HepG2 (cell line): ENCODE measurements at regions not wholly inside any gene's neighbourhood (a gene's known extent, or its start where the extent isn't known, plus 50 kb on each side); places are given as distances from the start of the nearest gene placed in this dataset.
A peak's percentile ranks its signal among the peaks of the same experiment; 100 is the strongest.

Experiments used
- ATAC-seq: fragments of 200-7000 bp; cut with Tn5 transposase; 3 replicates; pipeline ENCODE4 v1.9.1; 2020; ENCODE audit warnings: mild to moderate bottlenecking, moderate library complexity
- BruUV-seq: library from RNA; stranded (reverse); fragments of 400-500 nt; replicated peaks from 2 replicates; lab custom pipeline; 2021; lab: Mats Ljungman, UMichigan
- CTCF ChIA-PET: fragments of 300-600 bp; formaldehyde crosslinking; extraction: SDS; loops from one replicate; lab custom pipeline; 2021; ENCODE audit warnings: low total read pairs, inconsistent platforms, low intra/inter-chr PET ratio; lab: Yijun Ruan, JAX
- POLR2A ChIA-PET: fragments of 350-600 bp; sonication (Branson Sonifier 250); formaldehyde crosslinking; loops from one replicate; lab custom pipeline; 2020; ENCODE audit warnings: antibody characterized with exemption, inconsistent platforms; lab: Yijun Ruan, JAX
- DNase-seq: peaks from one replicate; pipeline ENCODE4 v3.0.0-alpha.2; 2015; ENCODE audit warnings: low spot score
- FAIRE-seq: peaks from 3 replicates; lab custom pipeline; 2011; peaks lifted over from hg19 to GRCh38; lab: Jason Lieb, UNC
- H2AFZ ChIP-seq: one replicate; pipeline ENCODE4 v1.6.1; 2011; ENCODE audit warnings: low read length, inconsistent platforms
- H3K27ac ChIP-seq: fragments of 300-600 bp; 3 replicates; pipeline ENCODE4 v1.8.0; 2011; ENCODE audit warnings: mixed run types, mild to moderate bottlenecking, mixed read lengths, low read length, inconsistent platforms; ENCODE audit not compliant: insufficient read depth; ENCODE audit errors: extremely low read length
- H3K27me3 ChIP-seq, 2 experiments: fragments of 200-600 bp in 1 of 2; 2 replicates in 1 of 2; 3 replicates in 1 of 2; pipeline versions ENCODE4 v1.6.0 to v1.8.0; 2011; ENCODE audit warnings: low read length in 2 of 2, mild to moderate bottlenecking in 2 of 2, moderate library complexity in 2 of 2, inconsistent platforms in 1 of 2; ENCODE audit not compliant: insufficient read depth in 2 of 2, control insufficient read depth in 1 of 2
- H3K36me3 ChIP-seq, 2 experiments: fragments of 200-600 bp in 1 of 2; replicated peaks in 1 of 2; 2 replicates in 1 of 2; 3 replicates in 1 of 2; pipeline versions ENCODE4 v1.5.1 to v1.8.0; 2011; ENCODE audit warnings: low read length in 2 of 2, inconsistent platforms in 1 of 2; ENCODE audit not compliant: insufficient read depth in 2 of 2, control insufficient read depth in 1 of 2
- H3K4me1 ChIP-seq: 2 replicates; pipeline ENCODE4 v1.5.1; 2012; ENCODE audit warnings: low read length, inconsistent platforms; ENCODE audit not compliant: insufficient read depth
- H3K4me2 ChIP-seq: 2 replicates; pipeline ENCODE4 v1.6.0; 2011; ENCODE audit warnings: low read depth, low read length, inconsistent platforms
- H3K4me3 ChIP-seq, 3 experiments: fragments of 200-600 bp in 1 of 3; sonication (generic), shearing (Covaris generic) in 1 of 3; replicated peaks in 1 of 3; 2 replicates each; pipeline ENCODE4 v1.5.1; 2011 to 2016; ENCODE audit warnings: low read length in 3 of 3, inconsistent platforms in 2 of 3, low read depth in 2 of 3, mild to moderate bottlenecking in 2 of 3, control low read depth in 1 of 3, mixed read lengths in 1 of 3; ENCODE audit not compliant: insufficient read depth in 1 of 3
- H3K79me2 ChIP-seq: one replicate; pipeline ENCODE4 v1.6.1; 2011; ENCODE audit warnings: low read length, inconsistent platforms; ENCODE audit not compliant: insufficient read depth
- H3K9ac ChIP-seq: 2 replicates; pipeline ENCODE4 v1.6.0; 2011; ENCODE audit warnings: mild to moderate bottlenecking, low read depth, low read length, inconsistent platforms; ENCODE audit not compliant: insufficient read depth
- H3K9me3 ChIP-seq: 2 replicates; pipeline ENCODE4 v1.5.1; 2012; ENCODE audit warnings: mild to moderate bottlenecking, low read length
- H4K20me1 ChIP-seq: 2 replicates; pipeline ENCODE4 v1.6.0; 2011; ENCODE audit warnings: inconsistent platforms, mild to moderate bottlenecking, low read length, moderate library complexity; ENCODE audit not compliant: insufficient read depth
- EEA1 ChIP-seq: sonication (generic); formaldehyde crosslinking; IDR thresholded peaks from 2 replicates; pipeline ENCODE4 v1.5.1; 2020; ENCODE audit warnings: mild to moderate bottlenecking, missing genetic modification reagents, borderline replicate concordance
- MAFF ChIP-seq: IDR thresholded peaks from 2 replicates; pipeline ENCODE4 v1.6.1; 2011; ENCODE audit warnings: low read depth, low read length, improper control_type of control experiment
- MAFK ChIP-seq, 2 experiments: IDR thresholded peaks in 1 of 2; conservative IDR thresholded peaks in 1 of 2; 2 replicates each; pipeline ENCODE4 v1.6.1; 2011; ENCODE audit warnings: improper control_type of control experiment in 2 of 2, low read length in 2 of 2
- MTF1 ChIP-seq: sonication (generic); formaldehyde crosslinking; IDR thresholded peaks from 2 replicates; pipeline ENCODE4 v1.5.0; 2020; ENCODE audit warnings: missing genetic modification reagents
- MZF1 ChIP-seq: sonication (generic); formaldehyde crosslinking; IDR thresholded peaks from 2 replicates; pipeline ENCODE4 v1.8.1; 2023; ENCODE audit warnings: mild to moderate bottlenecking, missing genetic modification reagents, borderline replicate concordance
- XRCC5 ChIP-seq: fragments of 200-400 bp; formaldehyde crosslinking; optimal IDR thresholded peaks from 2 replicates; pipeline ENCODE3; 2017; ENCODE audit warnings: mild to moderate bottlenecking, low read length
- ZNF20 ChIP-seq: sonication (generic); formaldehyde crosslinking; IDR thresholded peaks from 2 replicates; pipeline ENCODE4 v1.4.0; 2020; ENCODE audit warnings: mild to moderate bottlenecking, moderate library complexity, missing genetic modification reagents
- ZNF431 ChIP-seq: sonication (generic); formaldehyde crosslinking; IDR thresholded peaks from 2 replicates; pipeline ENCODE4 v1.9.0; 2022; ENCODE audit warnings: missing genetic modification reagents, low read depth, mild to moderate bottlenecking, borderline replicate concordance
- in situ Hi-C: cut with HindIII; loops from 2 replicates; pipeline ENCODE4 v1.10.0; 2017; ENCODE audit warnings: low pct_unique_long_range_greater_than_20kb; ENCODE audit not compliant: extremely low pct_ligation_motif_present
- intact Hi-C: fragments of 100-400 bp; cut with micrococcal nuclease; formaldehyde crosslinking; loops from one replicate; pipeline ENCODE4 v1.10.0; 2022; ENCODE audit not compliant: unreplicated experiment
- TF ChIP-seq, protein P1 (sequence below): sonication (generic); formaldehyde crosslinking; IDR thresholded peaks from 2 replicates; pipeline ENCODE4 v1.4.0; 2020; ENCODE audit warnings: mild to moderate bottlenecking, missing genetic modification reagents

DNA sequence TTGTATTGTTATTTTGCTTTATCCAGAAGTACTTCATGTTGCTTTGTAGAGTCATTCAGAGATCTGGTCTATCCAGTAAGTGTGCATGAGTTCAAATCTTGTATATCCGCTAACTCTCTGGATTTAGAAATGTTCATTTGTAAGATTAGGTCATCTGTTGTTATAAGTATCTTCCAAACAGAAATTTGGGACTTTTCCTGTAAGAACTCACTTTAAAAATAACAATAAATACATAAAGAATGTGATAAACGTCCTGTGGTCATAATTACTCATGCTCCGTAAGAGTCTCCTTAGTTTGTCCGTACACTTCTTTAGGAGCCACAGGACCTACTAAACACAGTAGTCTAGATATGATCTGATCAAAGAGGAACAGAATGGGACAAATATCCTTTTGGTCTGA, 699.9 kb upstream of the SLC8A1 start (continued):
- TF ChIP-seq, protein P1, sequence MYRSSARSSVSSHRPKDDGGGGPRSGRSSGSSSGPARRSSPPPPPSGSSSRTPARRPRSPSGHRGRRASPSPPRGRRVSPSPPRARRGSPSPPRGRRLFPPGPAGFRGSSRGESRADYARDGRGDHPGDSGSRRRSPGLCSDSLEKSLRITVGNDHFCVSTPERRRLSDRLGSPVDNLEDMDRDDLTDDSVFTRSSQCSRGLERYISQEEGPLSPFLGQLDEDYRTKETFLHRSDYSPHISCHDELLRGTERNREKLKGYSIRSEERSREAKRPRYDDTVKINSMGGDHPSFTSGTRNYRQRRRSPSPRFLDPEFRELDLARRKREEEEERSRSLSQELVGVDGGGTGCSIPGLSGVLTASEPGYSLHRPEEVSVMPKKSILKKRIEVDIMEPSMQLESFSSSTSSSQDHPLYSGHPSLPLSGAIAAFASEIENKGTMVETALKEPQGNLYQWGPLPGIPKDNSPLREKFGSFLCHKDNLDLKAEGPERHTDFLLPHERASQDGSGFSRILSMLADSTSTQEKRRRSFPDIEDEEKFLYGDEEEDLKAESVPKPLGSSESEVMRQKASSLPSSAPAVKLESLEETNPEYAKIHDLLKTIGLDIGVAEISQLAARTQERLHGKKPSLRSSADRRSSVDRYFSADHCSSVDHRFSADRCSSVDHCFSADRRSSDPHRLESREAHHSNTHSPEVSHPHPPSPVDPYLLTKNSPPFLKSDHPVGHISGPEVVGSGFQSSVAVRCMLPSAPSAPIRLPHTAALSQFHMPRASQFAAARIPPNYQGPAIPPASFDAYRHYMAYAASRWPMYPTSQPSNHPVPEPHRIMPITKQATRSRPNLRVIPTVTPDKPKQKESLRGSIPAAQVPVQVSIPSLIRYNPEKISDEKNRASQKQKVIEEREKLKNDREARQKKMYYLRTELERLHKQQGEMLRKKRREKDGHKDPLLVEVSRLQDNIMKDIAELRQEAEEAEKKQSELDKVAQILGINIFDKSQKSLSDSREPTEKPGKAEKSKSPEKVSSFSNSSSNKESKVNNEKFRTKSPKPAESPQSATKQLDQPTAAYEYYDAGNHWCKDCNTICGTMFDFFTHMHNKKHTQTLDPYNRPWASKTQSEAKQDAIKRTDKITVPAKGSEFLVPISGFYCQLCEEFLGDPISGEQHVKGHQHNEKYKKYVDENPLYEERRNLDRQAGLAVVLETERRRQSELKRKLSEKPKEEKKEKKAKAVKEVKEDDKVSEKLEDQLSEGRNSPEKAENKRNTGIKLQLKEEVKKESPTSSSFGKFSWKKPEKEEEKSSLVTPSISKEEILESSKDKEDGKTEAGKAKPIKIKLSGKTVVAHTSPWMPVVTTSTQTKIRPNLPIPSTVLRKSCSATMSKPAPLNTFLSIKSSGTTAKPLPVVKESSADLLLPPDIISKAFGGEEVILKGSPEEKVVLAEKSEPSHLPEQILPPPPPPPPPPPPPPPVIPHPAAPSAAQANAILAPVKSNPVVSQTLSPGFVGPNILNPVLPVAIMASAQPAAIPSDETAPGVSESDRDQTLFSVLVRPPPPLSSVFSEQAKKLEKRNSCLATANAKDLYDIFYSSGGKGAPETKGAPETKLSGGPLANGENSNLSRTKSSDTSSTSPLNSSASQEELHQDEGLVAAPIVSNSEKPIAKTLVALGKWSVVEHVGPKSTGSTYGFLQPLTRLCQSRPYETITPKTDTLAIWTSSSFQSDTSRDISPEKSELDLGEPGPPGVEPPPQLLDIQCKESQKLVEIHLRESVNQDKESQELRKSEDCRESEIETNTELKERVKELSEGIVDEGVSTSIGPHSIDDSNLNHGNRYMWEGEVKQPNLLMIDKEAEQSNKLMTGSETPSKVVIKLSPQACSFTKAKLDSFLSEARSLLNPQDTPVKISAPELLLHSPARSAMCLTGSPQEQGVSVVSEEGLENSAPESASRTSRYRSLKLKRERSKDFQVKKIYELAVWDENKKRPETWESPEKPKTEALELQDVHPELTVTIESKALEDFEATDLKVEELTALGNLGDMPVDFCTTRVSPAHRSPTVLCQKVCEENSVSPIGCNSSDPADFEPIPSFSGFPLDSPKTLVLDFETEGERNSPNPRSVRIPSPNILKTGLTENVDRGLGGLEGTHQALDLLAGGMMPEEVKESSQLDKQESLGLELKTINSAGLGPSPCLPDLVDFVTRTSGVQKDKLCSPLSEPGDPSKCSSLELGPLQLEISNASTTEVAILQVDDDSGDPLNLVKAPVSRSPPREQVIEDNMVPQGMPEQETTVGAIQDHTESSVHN (CRISPR knock-in tag) = no peak
- TF ChIP-seq XRCC5 (no peak), MTF1 (CRISPR knock-in tag) (no peak)

DNA sequence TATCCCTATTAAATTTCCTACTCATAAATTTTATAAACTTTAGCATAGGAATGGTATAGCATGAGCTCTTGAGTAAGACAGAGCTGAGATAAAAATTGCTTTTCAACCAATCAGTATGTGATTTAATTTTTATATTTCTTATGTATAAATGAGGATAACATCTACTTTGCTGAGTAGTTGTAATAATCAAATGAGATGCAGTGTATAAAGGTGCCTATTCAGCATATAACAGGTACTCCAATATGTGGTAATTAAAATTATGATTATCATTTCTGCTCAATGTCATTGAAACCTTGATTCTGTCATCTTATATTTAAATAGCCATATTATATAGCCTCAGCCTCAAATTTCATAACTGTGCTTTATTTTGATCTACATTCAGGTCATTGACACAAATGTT, 700.4 kb upstream of the SLC8A1 start:
- FAIRE-seq = no peak
- no peak overlapping the region for H3K27ac ChIP-seq
- TF ChIP-seq ZNF20 (no peak), MAFF (peak; percentile 54; the same call in 1 of the 2 replicates), MZF1 (CRISPR knock-in tag) (no peak), MAFK (conservative IDR thresholded peaks at IDR 0.05 in 1 of 2, IDR thresholded peaks at IDR 0.05 in 1 of 2; ENCODE audit: low read length in 2 of 2) (peak; percentile 48 to 72; a peak in 3 of 4 replicates), EEA1 (CRISPR knock-in tag) (no peak), ZNF431 (CRISPR knock-in tag) (no peak)
- TF ChIP-seq, all 625 proteins: peak for 2
- no peak overlapping the region for H3K9ac ChIP-seq
- no peaks in the 10 kb centered on the region for H3K36me3 ChIP-seq
- POLR2A ChIA-PET = no interaction called here
- H2AFZ ChIP-seq = no peak overlapping the region
- H3K4me1 ChIP-seq = no peaks in the 10 kb centered on the region
- CTCF ChIA-PET = no interaction called here
- H4K20me1 ChIP-seq = no peaks in the 10 kb centered on the region
- intact Hi-C loops = no loop called here
- in situ Hi-C loops = no loop called here
- H3K4me3 ChIP-seq = no peak overlapping the region
- no peak overlapping the region for H3K4me2 ChIP-seq
- H3K79me2 ChIP-seq = no peaks in the 10 kb centered on the region
- no peaks in the 10 kb centered on the region for H3K9me3 ChIP-seq
- BruUV-seq = no TSS peak
- H3K27me3 ChIP-seq = no peaks in the 10 kb centered on the region
- ATAC-seq (no peak), DNase-seq (no peak)
